CD4-positive, alpha-beta T cell treated with Interleukin-21 for 1 hour (primary cell): ENCODE measurements at regions not wholly inside any gene's neighbourhood (a gene's known extent, or its start where the extent isn't known, plus 50 kb on each side); places are given as distances from the start of the nearest gene placed in this dataset.

Experiments used
- DNase-seq: peaks from one replicate; pipeline ENCODE4 v3.0.0-alpha.2; 2020

DNA sequence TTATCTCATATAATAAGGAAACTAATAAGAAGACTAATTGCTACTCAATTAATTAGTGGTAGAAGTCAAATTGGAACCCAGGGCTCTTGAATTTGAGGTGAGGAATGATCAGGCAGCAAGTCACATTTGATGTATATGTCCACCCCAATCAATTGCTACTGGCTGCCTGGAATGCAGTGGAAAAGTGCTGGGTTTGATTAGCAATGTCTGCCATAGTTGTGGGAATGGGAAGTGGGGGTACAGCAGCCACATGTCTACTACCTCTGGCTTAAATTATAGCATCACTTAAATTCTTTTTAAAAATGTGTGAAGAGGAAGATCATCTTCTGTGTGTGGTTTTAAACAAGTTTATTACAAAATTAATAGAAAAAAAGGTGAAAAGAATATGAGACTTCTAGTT is 50.8 kb upstream of the NAV2 start:
- DNase-seq = no peak

DNA sequence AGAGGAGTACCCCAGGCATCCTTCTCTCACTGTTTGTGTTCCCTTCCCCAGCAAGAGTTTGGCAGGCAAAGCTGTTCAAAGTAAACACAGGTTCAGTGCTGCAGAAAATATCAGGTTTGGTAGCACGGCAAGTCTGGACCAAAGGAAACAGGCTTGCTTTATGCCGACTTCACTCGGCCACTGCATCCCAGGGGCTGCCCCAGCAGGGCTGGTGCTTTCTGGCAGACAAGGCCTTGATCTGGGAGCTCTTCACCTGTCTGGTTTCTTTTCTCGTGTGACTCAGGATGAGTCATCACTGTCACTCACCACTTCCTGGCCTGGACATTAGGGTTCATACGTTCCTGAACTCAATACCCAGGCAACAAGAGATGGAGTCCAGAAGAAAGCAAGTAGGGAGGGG is 52.6 kb upstream of the NAV2 start:
- DNase-seq = peak; percentile 4

DNA sequence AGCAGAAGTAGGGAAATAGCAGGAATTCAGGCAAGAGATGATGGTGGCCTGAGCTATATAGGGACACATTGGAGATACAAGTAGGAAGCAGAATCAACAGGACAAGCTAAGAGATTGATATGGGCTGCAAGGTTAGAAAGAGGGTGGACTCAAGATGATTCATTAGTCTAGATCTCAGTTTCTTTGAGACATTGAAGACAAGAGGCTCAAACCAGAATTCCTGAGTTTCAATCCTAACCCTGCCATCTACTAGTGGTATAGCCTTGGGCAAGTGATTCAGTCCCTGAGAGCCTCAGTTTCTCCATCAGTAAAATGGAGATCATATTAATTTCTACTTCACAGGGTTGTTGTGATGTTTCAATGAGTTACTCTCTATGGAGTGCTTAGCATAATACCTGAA is 53.1 kb upstream of the NAV2 start:
- no peak for DNase-seq

DNA sequence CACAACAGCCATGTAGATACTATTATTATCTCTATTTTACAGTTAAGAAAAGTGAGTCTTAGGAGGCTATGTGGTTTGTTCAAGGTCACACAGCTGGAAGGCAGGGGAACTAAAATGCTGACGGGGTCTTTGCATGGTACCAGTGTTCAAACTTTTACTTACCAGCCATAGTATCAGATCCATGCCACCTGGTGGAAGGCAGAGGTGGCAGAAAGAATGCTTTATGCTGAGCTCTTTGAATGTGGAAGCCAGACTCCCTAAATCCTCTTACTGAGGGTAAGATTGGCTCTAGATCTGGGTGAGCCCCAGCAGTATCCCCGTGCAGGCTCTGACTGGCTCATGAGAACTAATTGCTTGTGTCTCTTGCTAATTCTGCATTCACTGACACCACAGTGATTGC is 54.3 kb upstream of the NAV2 start:
- no peak for DNase-seq

DNA sequence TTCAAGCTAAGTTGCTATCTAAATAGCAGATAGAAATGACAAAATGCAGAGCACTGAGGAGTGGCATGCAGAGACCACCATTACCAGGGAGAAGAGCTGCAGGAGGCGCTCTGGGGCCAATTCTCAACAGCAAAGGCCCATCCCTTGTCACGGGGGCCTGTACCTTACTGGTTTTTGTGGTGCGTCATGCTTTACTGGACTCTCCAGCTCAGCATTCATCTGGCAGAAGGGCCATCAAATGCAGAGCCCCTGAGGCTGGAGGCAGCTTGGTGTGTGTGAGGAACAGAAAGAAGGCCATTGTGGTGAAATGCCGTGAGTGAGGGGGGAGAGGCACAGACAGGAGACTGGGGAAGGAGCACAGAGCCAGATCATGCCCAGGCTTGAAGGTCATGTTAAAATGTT is 56.5 kb upstream of the NAV2 start:
- DNase-seq = no peak

DNA sequence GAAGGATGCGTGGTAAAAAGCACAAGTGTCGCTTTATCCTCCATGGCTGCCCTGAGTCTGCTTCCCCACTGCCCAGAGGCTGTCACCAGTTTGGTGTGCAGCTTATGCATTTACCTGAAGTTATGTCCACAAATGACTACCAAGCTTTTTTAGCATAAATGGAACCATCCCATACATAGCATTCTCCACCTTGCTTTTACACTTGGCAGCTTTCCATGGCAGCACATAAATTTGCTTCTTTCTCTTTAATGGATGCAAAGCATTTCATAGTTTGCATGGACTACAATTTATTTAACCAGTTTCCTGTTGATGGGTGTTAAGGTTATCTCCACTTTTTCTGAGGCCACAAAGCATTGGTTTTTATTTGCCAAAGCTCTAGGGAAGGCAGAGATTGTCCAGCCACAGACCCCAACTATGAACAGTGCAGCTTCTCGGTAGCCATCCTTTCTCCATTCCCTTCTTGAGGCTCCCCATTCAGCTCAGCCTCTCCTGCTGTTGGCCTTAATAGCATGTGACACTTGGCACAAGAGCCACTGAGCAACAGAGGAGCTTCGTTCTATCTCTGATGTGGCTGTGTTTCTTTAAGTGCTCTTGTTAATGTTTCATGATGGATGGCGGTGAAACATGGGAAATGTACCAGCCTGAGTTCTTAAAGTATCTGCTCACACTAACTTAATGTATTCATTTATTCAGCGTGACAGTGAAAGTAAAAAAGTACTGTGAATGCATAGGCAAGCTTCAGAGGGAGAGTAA is 59.8 kb upstream of the NAV2 start:
- no peak for DNase-seq

DNA sequence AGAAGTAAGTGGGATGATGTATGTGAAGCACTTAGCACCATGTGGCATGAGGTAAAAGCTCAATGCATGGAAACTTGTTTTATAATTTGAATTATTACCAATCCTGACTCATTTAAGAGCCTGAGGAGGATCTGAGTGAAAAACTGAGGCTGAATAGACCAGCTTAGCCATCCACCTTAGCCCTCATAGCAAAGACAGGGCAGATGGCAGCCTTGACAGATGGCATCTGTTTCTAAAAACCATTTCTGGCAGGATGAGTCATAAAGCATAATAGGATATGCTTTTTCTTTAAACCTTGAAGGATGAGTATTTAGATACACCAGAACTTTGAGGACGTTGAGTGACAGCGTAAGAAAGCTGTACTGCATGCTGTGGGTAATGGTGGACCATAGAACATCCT is 61.0 kb upstream of the NAV2 start:
- DNase-seq = no peak

DNA sequence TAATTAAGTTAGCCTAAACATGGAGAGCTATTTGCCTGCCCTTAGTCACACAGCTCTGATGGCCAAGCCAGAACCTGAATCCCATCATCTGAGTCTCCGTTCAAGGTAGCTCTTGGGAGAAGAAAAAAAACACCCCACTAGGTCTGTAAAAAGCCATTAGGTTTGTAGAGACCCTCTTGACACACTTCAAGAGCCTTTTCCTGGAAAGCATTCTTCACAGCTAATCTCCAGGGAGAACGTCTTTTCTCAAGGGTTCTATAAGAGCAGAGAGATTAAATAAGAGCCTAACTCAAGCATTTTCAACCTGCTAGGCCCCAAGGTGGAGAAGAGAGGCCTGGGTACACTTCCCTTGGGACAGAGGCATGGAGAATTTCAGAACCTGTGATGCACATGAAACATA is 61.6 kb upstream of the NAV2 start:
- no peak for DNase-seq

DNA sequence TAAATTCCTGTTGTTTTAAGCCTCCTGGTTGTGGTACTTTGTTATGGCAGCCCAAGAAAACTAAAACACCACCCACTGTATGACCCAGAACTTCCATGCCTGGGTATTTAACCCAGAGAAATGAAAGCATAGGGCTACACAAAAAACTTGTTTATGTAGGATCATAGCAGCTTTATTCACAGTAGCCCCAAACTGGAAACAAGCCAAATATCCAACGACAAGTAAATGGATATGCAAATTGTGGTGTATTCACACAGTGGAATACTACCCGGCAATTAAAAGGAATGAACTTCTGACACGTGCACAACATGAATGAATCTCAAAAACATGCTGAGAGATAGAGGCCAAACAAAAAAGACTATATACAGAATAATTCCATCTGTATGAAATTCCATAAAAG is 62.2 kb upstream of the NAV2 start:
- DNase-seq = no peak

DNA sequence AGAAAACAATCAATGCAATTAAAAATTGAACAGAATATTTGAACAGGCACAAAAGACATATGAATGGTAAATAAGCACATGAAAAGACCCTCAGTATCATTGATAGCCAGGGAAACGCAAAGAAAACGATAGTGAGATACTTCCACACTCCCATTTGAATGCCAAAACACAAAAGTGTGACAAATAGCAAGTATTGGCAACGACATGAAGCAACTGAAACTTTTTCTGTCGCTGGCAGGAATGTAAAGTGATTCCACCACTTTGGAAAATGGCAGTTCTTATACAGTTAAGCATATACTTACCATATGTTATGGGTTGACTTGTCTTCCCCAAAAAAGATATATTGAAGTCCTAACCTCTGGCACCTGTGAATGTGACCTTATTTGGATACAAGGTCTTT is 62.9 kb upstream of the NAV2 start:
- no peak for DNase-seq

DNA sequence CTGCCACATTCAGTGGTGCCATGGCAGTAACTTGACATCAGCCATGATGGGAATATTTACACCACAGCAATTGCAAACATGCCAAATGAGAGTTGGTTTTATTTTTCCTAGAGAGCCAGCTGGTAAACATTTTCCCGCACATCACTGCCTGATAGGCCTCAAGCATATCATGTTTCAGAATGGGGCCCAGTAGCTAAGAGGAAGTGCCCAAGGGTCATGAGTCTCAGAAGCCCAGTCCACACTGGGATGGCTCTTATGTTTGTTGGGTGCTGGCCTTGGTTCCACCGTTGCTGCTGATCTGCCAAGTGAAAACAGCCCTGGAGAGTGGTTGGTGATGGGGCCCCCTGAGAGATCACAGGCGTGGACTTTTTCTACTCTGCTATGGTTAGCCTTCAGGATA is 64.3 kb upstream of the NAV2 start:
- DNase-seq = no peak

DNA sequence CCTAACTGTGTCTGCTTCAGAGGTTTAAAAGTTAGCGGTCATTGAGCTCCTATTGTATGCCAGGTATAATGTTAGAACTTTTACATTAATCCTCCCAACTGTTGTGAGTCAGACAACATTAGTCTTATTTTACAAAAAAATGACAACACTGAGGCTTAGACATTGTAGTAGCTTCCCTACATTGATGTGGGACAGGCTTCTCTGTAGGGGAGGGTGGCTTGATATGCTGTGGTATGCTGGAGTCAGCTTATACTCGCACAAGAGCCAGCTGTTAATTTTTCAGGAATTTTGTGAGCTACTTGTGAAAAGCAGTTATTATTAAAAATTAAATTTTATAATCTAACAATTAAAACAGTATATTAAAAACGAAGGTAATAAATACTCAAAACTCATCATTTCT is 64.8 kb upstream of the NAV2 start:
- no peak for DNase-seq

DNA sequence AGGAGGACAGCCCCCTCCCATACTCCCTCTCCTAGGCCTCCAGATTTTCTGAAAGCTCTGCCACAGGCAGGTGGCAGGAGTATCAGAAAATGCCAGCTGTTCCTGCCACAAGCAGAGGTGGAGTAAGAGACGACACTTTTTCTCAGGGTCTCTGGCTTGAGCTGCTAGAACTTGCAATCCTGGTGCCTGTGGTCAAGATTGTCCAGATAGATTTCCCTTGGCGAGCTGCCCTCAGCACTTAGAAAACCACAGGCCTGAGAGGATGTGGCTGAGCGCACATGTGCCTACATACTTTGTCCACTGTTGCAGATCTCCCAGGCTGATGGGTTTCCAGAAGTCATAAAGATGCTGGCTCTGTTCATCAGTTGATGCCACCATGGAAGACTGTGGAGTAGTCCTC is 65.7 kb upstream of the NAV2 start:
- no peak for DNase-seq

DNA sequence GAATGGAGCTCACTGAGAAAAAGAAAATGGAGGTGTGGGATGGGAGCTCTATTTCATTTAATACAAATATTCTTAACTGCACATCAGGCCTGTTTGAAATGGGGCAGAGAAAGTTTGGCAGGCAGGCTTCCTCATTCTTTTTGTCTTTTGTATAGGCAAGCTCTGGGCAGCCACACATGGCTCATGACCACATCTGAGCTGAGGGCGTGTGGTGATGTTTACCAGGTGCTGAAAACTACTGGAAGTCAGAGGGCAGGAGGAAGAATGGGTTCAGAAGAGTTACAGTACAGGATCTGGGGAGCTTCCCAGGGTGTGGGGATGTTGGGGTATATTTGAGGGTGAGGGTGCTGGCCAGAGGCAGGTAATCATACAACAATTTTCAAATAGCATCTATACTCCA is 66.3 kb upstream of the NAV2 start:
- DNase-seq = no peak

DNA sequence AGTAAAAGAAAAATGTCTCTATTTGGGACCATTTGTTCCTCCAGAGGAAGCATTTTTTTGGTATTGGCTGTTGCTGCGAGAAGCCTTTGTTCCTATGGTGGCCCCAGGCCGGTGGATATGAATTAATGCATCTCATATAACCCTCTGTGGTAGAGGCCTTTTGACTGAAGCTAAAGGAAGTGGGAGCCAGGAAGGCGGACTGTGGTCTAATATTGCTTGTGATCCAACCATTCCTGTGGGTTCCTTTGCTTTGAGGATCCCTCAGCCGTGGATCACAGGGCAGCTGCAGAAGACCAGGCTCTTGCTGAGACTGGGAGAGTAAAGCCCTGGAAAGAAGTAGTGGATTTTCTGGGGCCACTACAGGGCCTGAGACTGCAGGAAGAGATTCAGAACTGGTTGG is 68.3 kb upstream of the NAV2 start:
- no peak for DNase-seq

DNA sequence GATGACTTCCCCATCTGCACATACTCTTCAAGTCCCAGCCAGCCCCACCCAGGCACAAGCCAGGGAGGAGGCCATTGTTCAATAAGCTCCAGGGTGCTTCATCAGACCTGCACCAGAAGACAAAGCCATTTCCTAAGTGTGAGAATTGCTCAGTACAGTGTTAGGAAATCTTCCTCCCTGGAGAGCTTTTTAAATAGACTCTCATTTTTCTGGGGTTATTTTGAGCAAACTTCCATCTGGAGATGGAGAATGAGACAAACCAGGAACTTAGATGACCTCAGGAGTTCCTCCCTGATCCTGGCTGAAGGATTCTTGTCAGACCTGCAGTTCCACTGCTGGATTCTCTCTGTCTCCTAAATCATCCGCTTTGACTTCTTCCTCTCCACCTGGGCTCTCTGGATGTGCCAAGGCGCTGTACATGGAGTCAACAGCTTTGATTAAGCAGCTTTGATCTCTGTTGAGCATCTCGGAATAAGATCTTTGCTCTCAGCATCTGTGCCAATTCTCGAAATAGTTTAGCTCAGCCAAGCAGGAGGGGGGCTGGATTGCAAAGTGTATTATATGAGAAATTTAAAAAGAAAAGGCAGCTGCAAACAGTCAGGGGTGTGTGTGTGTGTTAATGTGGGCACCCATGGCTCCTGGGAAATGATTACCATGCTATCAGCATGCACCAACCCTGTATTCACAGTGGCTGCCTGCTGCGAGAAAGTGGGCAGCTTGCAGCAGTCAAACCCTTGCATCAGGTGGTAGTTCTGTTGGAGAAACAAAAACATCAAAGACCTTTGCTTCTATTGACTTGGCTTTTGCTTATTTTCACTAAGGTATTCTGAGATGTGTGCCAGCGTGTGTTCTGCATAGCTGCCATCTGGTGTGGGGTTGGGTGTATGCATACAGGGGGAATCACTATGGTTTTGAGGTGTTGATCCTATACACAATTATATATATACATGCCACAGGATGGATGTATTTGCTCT is 70.2 kb upstream of the NAV2 start:
- DNase-seq = no peak

DNA sequence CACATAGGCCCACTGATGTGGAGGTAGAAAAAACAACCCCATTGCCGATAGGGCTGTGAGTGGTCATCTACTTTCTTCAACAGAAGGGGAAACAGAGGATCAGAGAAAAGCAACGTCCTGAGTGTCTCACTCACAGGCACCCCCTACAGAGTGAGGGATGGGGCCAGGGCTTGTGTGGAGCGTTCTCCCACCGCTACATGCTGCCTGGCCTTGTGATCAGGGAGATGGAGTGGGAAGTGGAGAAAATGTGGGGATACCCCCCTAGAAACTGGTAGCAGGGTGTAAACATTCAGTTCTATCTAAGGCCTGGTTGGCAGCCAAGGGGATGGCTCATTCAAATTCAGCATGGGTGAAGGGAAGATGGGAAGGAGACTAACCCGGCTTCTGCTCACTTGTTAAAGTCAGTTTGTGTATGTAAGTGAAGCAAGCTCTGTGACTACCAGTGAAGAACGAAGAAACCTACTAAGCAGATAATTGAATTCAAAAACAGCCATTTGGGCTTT is 73.0 kb upstream of the NAV2 start:
- DNase-seq = no peak

DNA sequence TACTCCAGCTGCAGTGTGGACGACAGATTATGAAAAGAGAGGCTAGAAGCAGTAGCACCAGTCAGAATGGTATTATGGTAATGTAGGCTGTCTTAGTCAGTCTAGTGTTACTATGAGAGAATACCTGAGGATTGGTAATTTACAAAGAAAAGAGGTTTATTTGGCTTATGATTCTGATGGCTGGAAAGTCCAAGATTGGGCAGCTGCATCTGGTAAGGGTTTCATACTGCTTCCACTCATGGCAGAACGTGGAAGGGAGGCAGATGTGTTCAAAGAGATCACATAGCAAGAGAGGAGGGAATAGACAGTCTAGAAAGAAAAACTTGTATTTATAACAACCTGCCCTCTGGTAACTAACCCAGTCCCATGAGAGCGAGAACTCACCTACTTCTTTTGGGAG is 77.3 kb upstream of the NAV2 start:
- DNase-seq = no peak

DNA sequence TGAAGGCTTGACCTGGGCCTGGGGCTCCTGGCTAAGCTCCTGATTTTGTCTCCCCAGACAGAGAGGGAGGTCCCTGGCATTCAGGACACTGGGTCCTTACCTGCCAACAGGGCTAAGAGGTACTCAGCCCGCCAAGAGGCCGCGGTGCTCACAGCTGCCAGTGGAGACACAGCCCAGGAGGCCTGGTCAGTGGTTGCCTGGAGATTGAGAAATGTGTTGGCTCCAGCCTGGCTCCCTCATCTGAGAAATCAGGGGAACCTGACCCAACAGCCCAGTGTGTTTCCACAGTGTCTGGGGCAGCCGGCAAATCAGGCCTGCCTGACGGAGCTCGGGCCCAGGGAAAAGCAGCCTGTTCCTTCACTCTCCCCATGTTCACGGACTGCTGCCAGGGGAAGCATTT is 79.4 kb upstream of the NAV2 start:
- no peak for DNase-seq

DNA sequence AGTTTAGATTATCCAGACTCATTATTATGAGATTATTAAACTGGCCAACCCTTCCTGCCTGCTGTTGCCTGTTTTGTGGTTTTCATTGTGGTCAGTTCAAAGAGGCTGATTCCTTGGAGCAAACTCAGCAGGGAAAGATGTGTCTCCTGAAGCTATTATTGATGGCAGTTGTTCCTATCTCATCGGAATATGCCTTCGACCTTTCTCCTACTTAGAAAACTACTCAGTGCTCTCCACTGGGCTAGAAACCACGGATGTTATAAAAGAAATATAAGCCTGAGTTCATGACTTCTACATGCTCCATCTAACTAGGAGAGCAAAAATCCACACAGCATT is 80.2 kb upstream of the NAV2 start:
- DNase-seq = no peak

DNA sequence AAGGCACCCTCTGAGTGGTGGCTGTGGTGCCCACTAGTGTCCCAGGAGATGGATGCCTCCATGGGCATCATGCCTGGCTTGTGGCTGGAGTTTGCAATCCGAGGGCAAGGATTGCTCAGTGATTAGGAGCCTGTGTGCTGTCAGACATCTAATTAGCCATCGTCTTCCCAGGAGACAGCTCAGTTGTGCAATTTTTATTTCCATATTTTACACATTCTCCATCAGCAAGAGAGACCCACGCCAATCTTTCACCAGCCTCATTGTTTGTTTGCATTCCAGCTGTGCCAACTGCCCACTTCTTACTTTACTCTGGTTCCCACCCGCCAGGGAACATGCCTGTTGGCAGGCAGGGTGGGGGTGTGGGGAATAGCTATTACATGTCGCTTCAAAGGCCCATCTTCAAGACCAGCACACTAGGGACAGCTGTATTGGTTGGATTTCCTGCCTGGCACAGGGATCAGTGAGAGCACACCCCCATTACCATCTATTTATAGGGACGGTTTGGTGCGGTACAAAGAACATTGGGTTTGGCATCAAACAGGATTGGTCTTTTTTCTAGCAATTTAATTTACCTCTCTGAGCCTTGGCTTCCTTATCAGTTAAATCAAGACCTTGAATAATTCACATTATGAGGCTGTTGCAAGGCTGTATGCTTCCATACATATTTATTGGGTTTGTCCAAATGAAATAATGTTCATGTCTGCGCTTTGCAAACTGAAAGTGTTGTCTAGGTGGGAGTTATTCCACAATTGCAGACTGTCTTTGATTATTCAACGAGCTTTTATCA is 80.7 kb upstream of the NAV2 start:
- DNase-seq = no peak

DNA sequence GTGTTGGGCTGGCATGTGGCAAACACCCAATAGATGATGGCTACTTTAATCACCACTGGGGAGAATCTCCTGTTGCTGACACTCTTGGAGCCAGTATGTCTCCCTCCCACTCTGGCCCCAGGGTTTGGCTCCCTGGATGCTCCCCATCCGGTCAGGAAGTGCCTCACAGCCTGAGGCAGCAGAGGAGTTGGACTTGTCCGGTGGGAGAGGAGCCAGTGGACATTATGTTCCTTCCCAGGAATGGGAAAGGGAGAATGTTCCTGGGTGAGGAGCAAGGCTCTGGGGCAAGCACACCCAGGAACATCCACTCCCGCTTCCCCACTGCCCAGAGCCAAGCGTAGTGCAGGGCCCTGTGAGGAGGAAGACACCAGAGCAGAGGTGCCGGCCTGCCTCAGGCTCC is 84.6 kb upstream of the NAV2 start:
- no peak for DNase-seq

DNA sequence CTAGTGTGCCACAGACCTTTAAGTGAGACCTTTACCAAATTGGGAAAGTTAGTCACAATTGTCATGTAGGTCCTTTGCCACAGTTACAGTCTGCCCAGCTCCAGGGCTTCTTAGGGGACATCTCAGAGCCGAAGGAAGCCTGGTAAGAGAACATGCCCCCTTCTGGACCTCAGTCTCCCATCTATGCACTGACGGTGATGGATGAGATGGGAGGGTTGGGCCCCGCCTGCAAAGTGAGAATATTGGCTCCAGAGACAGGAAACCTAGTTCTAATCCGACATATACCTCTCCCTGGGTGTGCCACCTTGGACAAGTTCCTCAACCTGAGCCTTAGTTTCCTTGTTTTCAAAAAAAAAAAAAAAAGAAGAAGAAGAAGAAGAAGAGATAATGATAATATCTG is 85.1 kb upstream of the NAV2 start:
- no peak for DNase-seq

DNA sequence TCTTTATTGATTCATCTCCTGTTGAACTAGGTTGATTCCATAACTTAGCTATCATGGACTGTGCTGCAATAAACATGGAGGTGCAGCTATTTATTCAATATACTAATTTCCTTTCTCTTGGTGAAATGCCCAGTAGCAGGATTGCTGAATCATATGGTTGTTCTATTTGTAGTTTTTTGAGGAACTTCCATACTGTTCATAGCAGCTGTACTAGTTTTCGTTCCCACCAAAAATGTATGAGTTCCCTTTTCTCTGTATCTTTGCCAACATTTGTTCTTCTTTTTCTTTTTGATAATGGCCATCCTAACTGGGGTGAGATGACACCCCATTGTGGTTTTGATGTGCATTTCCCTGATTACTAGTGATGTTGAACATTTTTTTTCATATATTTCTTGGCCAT is 87.2 kb upstream of the NAV2 start:
- no peak for DNase-seq
